Common myeloid progenitor, CD34-positive (primary cell): ENCODE measurements at regions not wholly inside any gene's neighbourhood (a gene's known extent, or its start where the extent isn't known, plus 50 kb on each side); places are given as distances from the start of the nearest gene placed in this dataset.

Experiments
- CTCF ChIA-PET: fragments of 350-600 bp; sonication (Branson Sonifier 250); formaldehyde crosslinking; loops from one replicate; lab custom pipeline; 2021; ENCODE audit warnings: antibody characterized with exemption; lab: Charles Lee
- POLR2A ChIA-PET: fragments of 350-600 bp; sonication (Branson Sonifier 250); formaldehyde crosslinking; loops from one replicate; lab custom pipeline; 2021; ENCODE audit warnings: antibody characterized with exemption; lab: Charles Lee
- DNase-seq, 3 donors: peaks; one replicate each; pipeline versions ENCODE4 v3.0.0 to v3.0.0-alpha.2; 2013
- H3K27ac ChIP-seq, 2 experiments: 1 replicate in 1 of 2; 2 replicates in 1 of 2; pipeline ENCODE4 v1.7.0; 2013; ENCODE audit warnings: inconsistent platforms in 2 of 2, low read length in 2 of 2, mild to moderate bottlenecking in 2 of 2, low read depth in 1 of 2, moderate library complexity in 1 of 2; ENCODE audit not compliant: severe bottlenecking in 2 of 2, insufficient read depth in 1 of 2, poor library complexity in 1 of 2
- H3K27me3 ChIP-seq, 5 experiments: replicated peaks in 2 of 5; 1 replicate in 3 of 5; 2 replicates in 2 of 5; pipeline versions ENCODE4 v1.6.1 to v1.7.0; 2013; ENCODE audit warnings: low read length in 4 of 5, mild to moderate bottlenecking in 2 of 5, moderate library complexity in 2 of 5, inconsistent platforms in 1 of 5; ENCODE audit not compliant: insufficient read depth in 5 of 5, control insufficient read depth in 4 of 5
- H3K36me3 ChIP-seq, 4 experiments: 1 replicate in 2 of 4; 2 replicates in 2 of 4; pipeline versions ENCODE4 v1.6.1 to v1.7.0; 2013; ENCODE audit warnings: low read length in 3 of 4, control low read depth in 1 of 4, mild to moderate bottlenecking in 1 of 4; ENCODE audit not compliant: control insufficient read depth in 4 of 4, insufficient read depth in 4 of 4
- H3K4me1 ChIP-seq, 4 experiments: 1 replicate in 3 of 4; 2 replicates in 1 of 4; pipeline versions ENCODE4 v1.6.1 to v1.7.1; 2013; ENCODE audit warnings: low read length in 3 of 4, mild to moderate bottlenecking in 3 of 4, control low read depth in 1 of 4, inconsistent platforms in 1 of 4, moderate library complexity in 1 of 4; ENCODE audit not compliant: control insufficient read depth in 4 of 4, insufficient read depth in 4 of 4; ENCODE audit errors: control extremely low read depth in 1 of 4
- H3K4me3 ChIP-seq, 7 experiments: 1 replicate in 4 of 7; 2 replicates in 3 of 7; pipeline versions ENCODE4 v1.5.1 to v1.7.0; 2013; ENCODE audit warnings: mild to moderate bottlenecking in 7 of 7, low read length in 6 of 7, moderate library complexity in 6 of 7, inconsistent platforms in 2 of 7, low read depth in 2 of 7, control low read depth in 1 of 7; ENCODE audit not compliant: insufficient read depth in 4 of 7, control insufficient read depth in 1 of 7; ENCODE audit errors: extremely low read depth in 1 of 7
- H3K9me3 ChIP-seq, 5 experiments: 1 replicate in 4 of 5; 2 replicates in 1 of 5; pipeline versions ENCODE4 v1.6.1 to v1.7.1; 2013; ENCODE audit warnings: low read length in 4 of 5, mild to moderate bottlenecking in 2 of 5, inconsistent platforms in 1 of 5, low read depth in 1 of 5, moderate library complexity in 1 of 5; ENCODE audit not compliant: control insufficient read depth in 4 of 5, insufficient read depth in 2 of 5; ENCODE audit errors: control extremely low read depth in 1 of 5
- WGBS: methylation state at CpG from one replicate; pipeline ENCODE4 v1.1.5; 2013; ENCODE audit not compliant: insufficient coverage; 5-methylcytosine and 5-hydroxymethylcytosine counted together

DNA sequence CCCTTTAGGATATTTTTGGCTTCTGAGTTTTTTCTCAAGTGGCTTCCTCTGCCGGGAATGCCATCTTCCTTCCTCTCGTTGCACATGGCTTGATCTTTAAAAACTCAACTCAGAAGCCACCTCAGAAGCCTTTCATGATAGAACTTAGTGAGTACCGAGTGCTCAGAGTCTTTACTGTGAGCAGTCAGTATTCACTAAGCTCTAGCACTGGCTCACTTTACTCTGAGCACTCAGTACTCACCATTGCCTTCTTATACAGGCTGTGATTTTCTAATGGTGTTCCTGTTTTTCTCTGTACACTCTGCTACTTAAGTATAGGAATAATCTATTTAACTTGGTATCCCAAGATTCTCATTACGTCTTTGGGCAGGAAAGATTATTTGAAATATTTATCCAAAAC is 116.2 kb downstream of the PFDN4 start:
- Histone ChIP-seq H3K4me1 (no peaks in the 10 kb centered on the region), H3K27me3 (peaks cover 0 to 2% (median 0%) of the 10 kb centered on the region in 5 experiments), H3K4me3 (no peak overlapping the region), H3K36me3 (no peaks in the 10 kb centered on the region), H3K27ac (no peak overlapping the region), H3K9me3 (no peaks in the 10 kb centered on the region)
- ChIA-PET POLR2A (no interaction called here), CTCF (interaction anchor here (1.1 kb wide), 1 partner anchor 9 kb away, joined by 3 read pairs; no protein-coding TSS in a partner anchor)
- no peak for DNase-seq
- WGBS: 100% methylated on average over 1 of the region's 4 CpGs

DNA sequence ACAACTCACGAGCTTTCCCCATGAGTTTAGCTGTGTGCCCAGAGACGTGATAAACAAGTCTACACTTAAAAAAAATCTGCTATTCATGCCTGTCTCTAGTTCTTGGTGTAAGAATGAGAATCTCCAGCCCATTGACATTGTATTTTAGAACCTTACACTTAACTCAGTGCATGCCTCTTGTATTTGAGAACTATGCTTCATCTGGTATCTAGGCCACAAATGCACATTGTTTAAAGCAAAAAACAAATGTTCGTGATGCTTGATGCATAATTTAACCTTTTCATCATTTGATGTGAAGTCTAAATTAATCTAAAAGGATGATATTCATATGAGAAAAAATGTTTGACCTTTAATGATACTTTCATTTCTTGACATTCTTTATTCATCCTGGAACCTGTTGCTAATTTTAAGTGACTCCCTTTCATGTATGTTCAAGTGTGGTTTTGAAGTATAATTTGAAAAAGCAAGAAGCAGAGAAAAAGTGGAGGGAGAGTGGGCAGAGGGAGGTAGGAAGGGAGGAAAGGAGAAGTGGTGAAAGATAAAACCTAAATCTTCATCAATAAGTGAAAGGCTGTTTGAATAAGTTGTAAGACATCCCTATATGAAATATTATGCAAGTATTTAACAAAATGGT is 116.9 kb downstream of the PFDN4 start:
- no peaks in the 10 kb centered on the region for H3K9me3 ChIP-seq
- ChIA-PET CTCF (interaction anchor here (1.1 kb wide), 1 partner anchor 8 kb away, joined by 3 read pairs; no protein-coding TSS in a partner anchor), POLR2A (no interaction called here)
- no peaks in the 10 kb centered on the region for H3K36me3 ChIP-seq
- no peak for DNase-seq
- H3K4me1 ChIP-seq: no peaks in the 10 kb centered on the region
- H3K4me3 ChIP-seq: no peak overlapping the region
- no peak overlapping the region for H3K27ac ChIP-seq
- WGBS: 100% methylated on average over 2 of the region's 3 CpGs
- peaks cover 0 to 2% (median 0%) of the 10 kb centered on the region in 5 experiments for H3K27me3 ChIP-seq

DNA sequence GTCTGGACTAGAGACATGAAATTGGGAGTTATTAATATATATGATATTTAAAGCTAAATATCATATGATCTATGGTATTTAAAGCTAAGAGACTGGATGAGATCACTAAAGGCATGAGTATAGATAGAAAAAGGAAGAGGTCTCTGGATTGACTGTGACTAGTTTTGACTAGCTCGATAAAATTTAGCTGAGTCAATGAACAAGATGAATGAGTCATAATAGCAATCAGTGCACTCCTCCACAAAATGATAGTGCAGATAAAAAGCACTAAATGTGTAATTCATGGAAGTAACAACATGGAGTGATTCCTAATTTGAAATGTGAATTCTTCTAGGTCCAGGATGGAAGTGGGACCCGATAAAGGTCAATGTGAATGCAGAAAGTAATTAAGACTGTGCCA is 127.4 kb downstream of the PFDN4 start:
- Histone ChIP-seq H3K4me3 (no peak overlapping the region), H3K4me1 (no peaks in the 10 kb centered on the region), H3K9me3 (no peaks in the 10 kb centered on the region), H3K27ac (no peak overlapping the region), H3K27me3 (peaks cover 0 to 2% (median 0%) of the 10 kb centered on the region in 5 experiments), H3K36me3 (no peaks in the 10 kb centered on the region)
- CTCF ChIA-PET: no interaction called here
- WGBS: no CpG with 5 or more reads among the region's 2 CpGs
- DNase-seq: no peak
- POLR2A ChIA-PET: no interaction called here

DNA sequence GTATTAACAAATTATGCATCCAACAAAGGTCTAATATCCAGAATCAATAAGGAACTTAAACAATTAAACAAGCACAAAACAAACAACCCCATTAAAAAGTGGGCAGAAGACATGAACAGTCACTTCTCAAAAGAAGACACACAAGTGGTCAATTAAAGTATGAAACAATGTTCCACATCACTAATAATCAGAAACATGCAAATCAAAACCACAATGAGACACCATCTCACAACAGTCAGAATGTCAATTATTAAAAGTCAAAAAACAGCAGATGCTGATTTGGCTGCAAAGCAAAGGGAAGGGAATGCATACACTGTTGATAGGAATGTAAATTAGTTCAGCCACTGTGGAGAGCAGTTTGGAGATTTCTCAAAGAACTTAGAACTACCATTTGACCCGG is 129.3 kb downstream of the PFDN4 start:
- H3K4me3 ChIP-seq: no peak overlapping the region
- H3K27ac ChIP-seq: no peak overlapping the region
- no peak for DNase-seq
- H3K36me3 ChIP-seq: no peaks in the 10 kb centered on the region
- H3K27me3 ChIP-seq: peaks cover 0 to 2% (median 0%) of the 10 kb centered on the region in 5 experiments
- WGBS: no CpG with 5 or more reads among the region's 1 CpG
- CTCF ChIA-PET: no interaction called here
- no peaks in the 10 kb centered on the region for H3K9me3 ChIP-seq
- no peaks in the 10 kb centered on the region for H3K4me1 ChIP-seq
- POLR2A ChIA-PET: no interaction called here

DNA sequence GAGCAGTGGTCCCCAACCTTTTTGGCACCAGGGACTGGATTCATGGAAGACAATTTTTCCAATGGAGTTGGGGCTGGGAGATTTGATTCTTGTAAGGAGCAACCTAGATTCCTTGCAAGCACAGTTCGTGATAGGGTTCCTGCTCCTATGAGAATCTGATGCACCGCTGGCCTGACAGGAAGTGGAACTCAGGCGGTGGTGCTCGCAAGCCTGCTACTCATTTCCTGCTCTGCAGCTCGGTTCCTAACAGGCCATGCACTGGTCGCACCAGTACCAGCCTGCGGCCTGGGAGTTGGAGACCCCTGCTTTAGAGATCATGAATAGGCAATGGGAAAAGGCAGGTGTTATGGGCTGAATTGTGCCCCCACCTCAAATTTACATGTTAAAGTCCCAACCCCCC is 131.2 kb downstream of the PFDN4 start:
- H3K4me1 ChIP-seq: no peaks in the 10 kb centered on the region
- H3K27ac ChIP-seq: no peak overlapping the region
- no peak for DNase-seq
- no peaks in the 10 kb centered on the region for H3K36me3 ChIP-seq
- POLR2A ChIA-PET: interaction anchor here (0.6 kb wide), 1 partner anchor 337 kb away, joined by 3 read pairs; no protein-coding TSS in a partner anchor
- CTCF ChIA-PET: no interaction called here
- H3K27me3 ChIP-seq: peaks cover 0 to 2% (median 0%) of the 10 kb centered on the region in 5 experiments
- H3K4me3 ChIP-seq: no peak overlapping the region
- WGBS: 70% methylated on average over 3 of the region's 7 CpGs
- no peaks in the 10 kb centered on the region for H3K9me3 ChIP-seq

DNA sequence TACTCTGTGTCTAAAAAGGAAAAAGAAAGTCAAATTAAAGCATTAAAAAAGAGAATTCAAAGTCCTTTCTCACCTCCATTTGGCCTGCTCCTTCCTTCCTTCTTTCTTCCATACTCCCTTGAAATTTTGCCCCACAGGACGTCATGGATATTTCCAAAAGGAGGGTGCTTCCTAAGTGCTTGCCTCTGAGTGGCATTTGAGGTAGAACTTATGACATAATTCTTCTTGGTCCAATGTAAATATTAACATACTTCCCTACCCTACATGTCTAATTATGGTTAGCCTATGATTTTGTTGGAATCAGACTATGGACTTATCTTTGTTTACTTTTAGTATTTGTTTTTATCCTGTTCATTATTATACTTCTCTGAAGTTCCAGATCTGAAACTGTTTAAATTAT is 132.3 kb downstream of the PFDN4 start:
- no peaks in the 10 kb centered on the region for H3K36me3 ChIP-seq
- CTCF ChIA-PET: no interaction called here
- no CpG with 5 or more reads among the region's 1 CpG for WGBS
- H3K4me3 ChIP-seq: no peak overlapping the region
- H3K27ac ChIP-seq: no peak overlapping the region
- no peaks in the 10 kb centered on the region for H3K4me1 ChIP-seq
- no peak for DNase-seq
- H3K27me3 ChIP-seq: peaks cover 0 to 2% (median 0%) of the 10 kb centered on the region in 5 experiments
- no peaks in the 10 kb centered on the region for H3K9me3 ChIP-seq
- POLR2A ChIA-PET: no interaction called here

DNA sequence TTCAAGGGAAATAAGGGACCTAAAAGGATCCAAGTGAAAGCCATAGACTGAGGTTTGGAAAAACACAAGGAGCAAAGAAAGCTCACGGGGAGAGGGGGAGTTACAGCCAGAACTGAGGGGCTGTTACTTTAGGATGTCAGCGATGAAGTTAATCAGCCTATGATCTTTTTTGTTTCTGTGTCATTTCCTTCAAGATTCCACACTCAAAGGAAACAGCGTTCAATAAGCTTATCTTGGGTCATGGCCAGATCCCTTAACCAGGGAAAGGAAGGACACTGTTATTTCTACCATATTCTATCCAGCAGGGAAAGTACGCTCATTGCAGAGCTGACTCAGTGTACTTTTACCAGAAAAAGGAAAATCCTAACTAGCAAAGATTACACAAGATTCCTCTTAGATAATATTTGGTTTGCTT is 132.8 kb downstream of the PFDN4 start:
- H3K27me3 ChIP-seq: peaks cover 0 to 2% (median 0%) of the 10 kb centered on the region in 5 experiments
- WGBS: 20% methylated on average over 1 of the region's 4 CpGs
- no peak overlapping the region for H3K4me3 ChIP-seq
- no peaks in the 10 kb centered on the region for H3K9me3 ChIP-seq
- ChIA-PET CTCF (no interaction called here), POLR2A (no interaction called here)
- no peak overlapping the region for H3K27ac ChIP-seq
- no peaks in the 10 kb centered on the region for H3K4me1 ChIP-seq
- no peaks in the 10 kb centered on the region for H3K36me3 ChIP-seq
- no peak for DNase-seq
